HCT116 (cell line): ENCODE measurements at regions not wholly inside any gene's neighbourhood (a gene's known extent, or its start where the extent isn't known, plus 50 kb on each side); places are given as distances from the start of the nearest gene placed in this dataset.

Source experiments
- ATAC-seq: fragments of 200-7000 bp; cut with Tn5 transposase; 2 replicates; pipeline ENCODE4 v1.9.1; 2020; ENCODE audit warnings: mild to moderate bottlenecking, moderate library complexity
- BruUV-seq: library from RNA; stranded (reverse); fragments of 400-500 nt; replicated peaks from 2 replicates; lab custom pipeline; 2021; lab: Mats Ljungman, UMichigan
- CTCF ChIA-PET: fragments of 300-600 bp; sonication (Branson Sonifier 250); formaldehyde crosslinking; loops from one replicate; lab custom pipeline; 2021; ENCODE audit warnings: antibody characterized with exemption; lab: Charles Lee
- POLR2A ChIA-PET: fragments of 300-600, 350-600 bp; sonication (Branson Sonifier 250); formaldehyde crosslinking; loops from one replicate; lab custom pipeline; 2021; ENCODE audit warnings: antibody characterized with exemption; lab: Charles Lee
- RAD21 ChIA-PET, 2 experiments: fragments of 300-600 bp; sonication (Branson Sonifier 250); formaldehyde crosslinking; loops; one replicate each; lab custom pipeline; 2023; ENCODE audit warnings: low total read pairs in 2 of 2; ENCODE audit not compliant: uncharacterized antibody in 2 of 2, unreplicated experiment in 2 of 2, low non-redundant PET in 1 of 2; lab: Charles Lee
- DNase-seq: peaks from one replicate; pipeline ENCODE4 v3.0.0-alpha.2; 2010; ENCODE audit warnings: low read depth, low spot score
- H2AFZ ChIP-seq: fragments of 200-600 bp; shearing (Covaris generic), sonication (generic); 2 replicates; pipeline ENCODE4 v1.6.1; 2017; ENCODE audit warnings: low read depth, mixed run types, mixed read lengths, antibody characterized with exemption, low read length; ENCODE audit not compliant: poor library complexity, severe bottlenecking
- H3K27ac ChIP-seq: 2 replicates; pipeline ENCODE4 v1.5.1; 2012; ENCODE audit warnings: low read depth, low read length
- H3K27me3 ChIP-seq: fragments of 200-600 bp; sonication (generic); 2 replicates; pipeline ENCODE4 v1.6.1; 2016; ENCODE audit warnings: mixed run types, low read length, mixed read lengths; ENCODE audit not compliant: insufficient read depth
- H3K36me3 ChIP-seq, 2 experiments: fragments of 200-500 bp in 1 of 2; fragments of 200-600 bp in 1 of 2; sonication (Bioruptor generic) in 1 of 2; sonication (generic) in 1 of 2; 2 replicates each; pipeline versions ENCODE4 v1.5.1 to v1.6.1; 2014 to 2016; ENCODE audit warnings: low read length in 2 of 2, inconsistent platforms in 1 of 2, mixed read lengths in 1 of 2, mixed run types in 1 of 2; ENCODE audit not compliant: insufficient read depth in 2 of 2, control insufficient read depth in 1 of 2
- H3K4me1 ChIP-seq, 2 experiments: fragments of 200-600 bp in 1 of 2; sonication (generic) in 1 of 2; 2 replicates each; pipeline versions ENCODE4 v1.5.1 to v1.6.1; 2012 to 2017; ENCODE audit warnings: low read length in 2 of 2, inconsistent platforms in 1 of 2, mild to moderate bottlenecking in 1 of 2, mixed read lengths in 1 of 2, mixed run types in 1 of 2, moderate library complexity in 1 of 2; ENCODE audit not compliant: insufficient read depth in 2 of 2, control insufficient read depth in 1 of 2
- H3K4me2 ChIP-seq: fragments of 200-600 bp; sonication (generic); 2 replicates; pipeline ENCODE4 v1.6.1; 2017; ENCODE audit warnings: mixed run types, low read length, mixed read lengths
- H3K4me3 ChIP-seq, 2 experiments: fragments of 200-600 bp in 1 of 2; sonication (generic) in 1 of 2; replicated peaks in 1 of 2; 2 replicates each; pipeline ENCODE4 v1.5.1; 2011 to 2016; ENCODE audit warnings: low read length in 2 of 2, control low read depth in 1 of 2, low read depth in 1 of 2, mild to moderate bottlenecking in 1 of 2, mixed read lengths in 1 of 2, mixed run types in 1 of 2
- H3K79me2 ChIP-seq: fragments of 200-600 bp; sonication (generic); 2 replicates; pipeline ENCODE4 v1.6.1; 2017; ENCODE audit warnings: mild to moderate bottlenecking, mixed run types, low read length, moderate library complexity, mixed read lengths; ENCODE audit not compliant: insufficient read depth
- H3K9ac ChIP-seq: fragments of 200-600 bp; sonication (generic); 2 replicates; pipeline ENCODE4 v1.6.1; 2016; ENCODE audit warnings: low read length, mixed read lengths
- H3K9me2 ChIP-seq: fragments of 200-600 bp; sonication (generic), shearing (Covaris generic); 2 replicates; pipeline ENCODE4 v1.6.1; 2017; ENCODE audit warnings: mixed run types, mild to moderate bottlenecking, moderate library complexity; ENCODE audit not compliant: insufficient read depth
- H3K9me3 ChIP-seq, 2 experiments: fragments of 200-500 bp in 1 of 2; fragments of 200-600 bp in 1 of 2; sonication (Bioruptor generic) in 1 of 2; sonication (generic) in 1 of 2; 2 replicates each; pipeline ENCODE4 v1.6.1; 2014 to 2017; ENCODE audit warnings: low read length in 2 of 2, mixed read lengths in 2 of 2, inconsistent platforms in 1 of 2, low read depth in 1 of 2, mild to moderate bottlenecking in 1 of 2, mixed run types in 1 of 2, moderate library complexity in 1 of 2; ENCODE audit not compliant: control insufficient read depth in 1 of 2, insufficient read depth in 1 of 2
- H4K20me1 ChIP-seq: fragments of 200-600 bp; sonication (generic), shearing (Covaris generic); 2 replicates; pipeline ENCODE4 v1.6.1; 2017; ENCODE audit warnings: mixed run types, mild to moderate bottlenecking, moderate library complexity; ENCODE audit not compliant: insufficient read depth
- CEBPB ChIP-seq: IDR thresholded peaks from 2 replicates; pipeline ENCODE4 v1.6.1; 2012; ENCODE audit warnings: low read depth
- CTCF ChIP-seq, 3 experiments: fragments of 200-600 bp in 1 of 3; sonication (generic) in 1 of 3; IDR thresholded peaks in 2 of 3; conservative IDR thresholded peaks in 1 of 3; 2 replicates each; pipeline ENCODE4 v1.5.1; 2012 to 2017; ENCODE audit warnings: low read depth in 2 of 3, low read length in 2 of 3, antibody characterized with exemption in 1 of 3, borderline replicate concordance in 1 of 3, control low read depth in 1 of 3, mild to moderate bottlenecking in 1 of 3, mixed read lengths in 1 of 3, mixed run types in 1 of 3, moderate library complexity in 1 of 3; ENCODE audit not compliant: insufficient read depth in 1 of 3
- EZH2 ChIP-seq: fragments of 200-600 bp; sonication (generic); IDR thresholded peaks from 2 replicates; pipeline ENCODE4 v1.6.1; 2017; ENCODE audit warnings: antibody characterized with exemption, mixed run types
- EZH2phosphoT487 ChIP-seq: fragments of 200-600 bp; IDR thresholded peaks from 2 replicates; pipeline ENCODE4 v1.6.1; 2018; ENCODE audit warnings: antibody characterized with exemption, borderline replicate concordance
- JUND ChIP-seq: IDR thresholded peaks from 2 replicates; pipeline ENCODE4 v1.6.1; 2012
- MAX ChIP-seq: IDR thresholded peaks from 2 replicates; pipeline ENCODE4 v1.6.1; 2012
- RAD21 ChIP-seq: IDR thresholded peaks from 2 replicates; pipeline ENCODE4 v1.6.1; 2012; ENCODE audit warnings: low read depth, mild to moderate bottlenecking
- YY1 ChIP-seq: IDR thresholded peaks from 2 replicates; pipeline ENCODE4 v1.6.1; 2011; ENCODE audit warnings: low read length, low read depth, moderate library complexity, mild to moderate bottlenecking; ENCODE audit not compliant: insufficient replicate concordance; ENCODE audit errors: extremely low read depth
- ZBTB33 ChIP-seq: IDR thresholded peaks from 2 replicates; pipeline ENCODE4 v1.6.1; 2011; ENCODE audit warnings: mild to moderate bottlenecking, low read length, moderate library complexity; ENCODE audit not compliant: insufficient replicate concordance; ENCODE audit errors: extremely low read depth
- intact Hi-C: fragments of 100-400 bp; cut with micrococcal nuclease; formaldehyde crosslinking; loops from 2 replicates; pipeline ENCODE4 v1.10.0; 2022

GRCh38 chr13:30030141-30030750, 179.8 kb upstream of the UBL3 start:
- ATAC-seq, result no peak
- no peak overlapping the region for H3K27ac ChIP-seq
- no peaks in the 10 kb centered on the region for H3K4me1 ChIP-seq
- H2AFZ ChIP-seq, result no peak overlapping the region
- no peak overlapping the region for H3K4me2 ChIP-seq
- H4K20me1 ChIP-seq, result no peaks in the 10 kb centered on the region
- H3K4me3 ChIP-seq, result no peak overlapping the region
- intact Hi-C loops, result no loop called here
- no peak overlapping the region for H3K9ac ChIP-seq
- no peaks in the 10 kb centered on the region for H3K9me3 ChIP-seq
- H3K36me3 ChIP-seq, result no peaks in the 10 kb centered on the region
- peaks cover 22% of the 10 kb centered on the region for H3K27me3 ChIP-seq
- BruUV-seq, result no TSS peak
- ChIA-PET POLR2A (no interaction called here), RAD21 (no interaction called here), CTCF (no interaction called here)
- H3K9me2 ChIP-seq, result no peaks in the 10 kb centered on the region
- no peak for DNase-seq
- no peaks in the 10 kb centered on the region for H3K79me2 ChIP-seq
- no peak for TF ChIP-seq JUND
- TF ChIP-seq RAD21, result no peak
- TF ChIP-seq YY1, result no peak
- no peak for TF ChIP-seq EZH2
- no peak for TF ChIP-seq ZBTB33
- no peak for TF ChIP-seq CTCF (IDR thresholded peaks at IDR 0.05 in 2 of 3, conservative IDR thresholded peaks at IDR 0.05 in 1 of 3; ENCODE audit: borderline replicate concordance in 1 of 3, insufficient read depth in 1 of 3, low read depth in 2 of 3, low read length in 2 of 3)
- TF ChIP-seq CEBPB, result no peak
- TF ChIP-seq EZH2phosphoT487, result no peak
- TF ChIP-seq MAX, result no peak
- TF ChIP-seq, all 23 proteins: peak for 0
